ENCODE measurements at regions not wholly inside any gene's neighbourhood (a gene's known extent, or its start where the extent isn't known, plus 50 kb on each side); places are given as distances from the start of the nearest gene placed in this dataset.

DNA sequence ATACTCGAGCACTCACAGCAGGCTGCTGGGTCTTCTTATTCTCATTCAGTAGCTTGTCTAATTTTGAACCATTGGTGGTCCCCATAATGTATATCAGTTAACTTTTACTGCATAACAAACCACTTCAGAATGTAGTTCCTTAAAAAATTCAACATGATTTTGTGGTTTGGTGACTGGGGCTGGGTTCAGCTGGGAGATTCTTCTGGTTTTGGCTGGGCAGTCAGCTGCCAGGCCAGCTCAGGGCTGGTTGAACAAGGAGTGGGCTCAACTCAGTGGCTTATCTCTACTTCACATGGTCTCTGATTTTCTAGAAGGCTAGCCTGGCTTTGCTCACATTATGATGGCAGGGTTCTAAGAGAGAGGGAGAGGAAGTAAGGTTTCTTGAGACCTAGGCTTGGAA is 292.4 kb upstream of the CHD6 start:
- no peak for TF ChIP-seq EZH2phosphoT487 (IDR thresholded peaks at IDR 0.05; ENCODE audit: insufficient read depth, low read depth)
- no peak for TF ChIP-seq EZH2 (IDR thresholded peaks at IDR 0.05; ENCODE audit: insufficient read depth, poor library complexity, severe bottlenecking)
